ENCODE measurements at regions not wholly inside any gene's neighbourhood (a gene's known extent, or its start where the extent isn't known, plus 50 kb on each side); places are given as distances from the start of the nearest gene placed in this dataset.

DNA sequence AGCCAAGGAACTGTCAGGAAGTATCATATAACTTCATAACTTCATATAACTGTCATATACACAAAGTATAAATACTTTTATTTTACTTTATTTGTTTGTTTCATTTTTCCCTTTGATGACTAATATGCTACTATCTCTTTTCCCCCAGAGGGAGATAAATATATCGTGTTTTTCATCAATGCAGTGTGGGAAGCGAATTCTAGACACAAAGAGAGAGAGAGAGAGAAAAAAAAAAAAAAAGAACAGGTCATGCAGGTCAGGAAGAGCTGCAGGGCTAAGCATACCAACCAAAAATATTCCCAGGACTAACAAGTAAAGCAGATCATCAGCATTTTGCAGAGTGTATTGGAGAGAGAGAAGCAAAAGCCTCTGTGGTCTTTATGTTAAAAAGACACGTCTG lies 1849.2 kb downstream of the STIM2 start:
- TF ChIP-seq SUZ12 (IDR thresholded peaks at IDR 0.05; ENCODE audit: extremely low read depth, insufficient read depth, insufficient read length) (no peak), ZNF274 (IDR thresholded peaks at IDR 0.05; ENCODE audit: low read depth, low read length) (no peak), YY1 (IDR thresholded peaks at IDR 0.05; ENCODE audit: insufficient read depth, insufficient read length) (no peak)
- Histone ChIP-seq H3K9ac (ENCODE audit: insufficient read length, low read depth) (no peak overlapping the region), H3K4me1 (ENCODE audit: insufficient read depth, insufficient read length) (no peaks in the 10 kb centered on the region), H3K9me3 (ENCODE audit: insufficient read depth, low read length) (peaks cover 7% of the 10 kb centered on the region), H3K27me3 (ENCODE audit: insufficient read depth, insufficient read length) (no peaks in the 10 kb centered on the region), H3K36me3 (ENCODE audit: insufficient read depth, insufficient read length, low read length) (no peaks in the 10 kb centered on the region), H3K4me3 (ENCODE audit: insufficient read length, low read depth) (no peak overlapping the region)
- DNase-seq (ENCODE audit: low read depth, low spot score): no peak

DNA sequence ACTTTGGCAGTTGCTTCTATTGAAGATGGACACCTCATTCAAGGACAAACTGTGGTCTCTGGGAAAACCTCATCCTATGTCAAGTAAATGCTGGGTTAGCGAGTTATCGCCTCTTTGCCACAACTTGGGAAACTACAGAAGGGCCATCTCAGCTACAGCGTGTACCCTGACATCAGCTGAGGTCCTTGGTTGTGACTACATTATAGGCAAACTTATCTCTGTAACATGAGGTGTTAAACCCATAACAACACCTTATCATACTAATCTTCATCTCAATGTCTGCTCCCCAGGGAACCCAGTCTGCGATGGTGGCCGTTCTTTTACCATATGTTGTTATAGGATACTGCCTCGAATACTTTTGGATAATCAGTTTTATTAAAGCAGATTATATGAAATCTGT lies 1862.7 kb downstream of the STIM2 start:
- no peaks in the 10 kb centered on the region for H3K9me3 ChIP-seq (ENCODE audit: insufficient read depth, low read length)
- H3K27me3 ChIP-seq (ENCODE audit: insufficient read depth, insufficient read length): no peaks in the 10 kb centered on the region
- H3K4me1 ChIP-seq (ENCODE audit: insufficient read depth, insufficient read length): no peaks in the 10 kb centered on the region
- H3K4me3 ChIP-seq (ENCODE audit: insufficient read length, low read depth): no peak overlapping the region
- H3K9ac ChIP-seq (ENCODE audit: insufficient read length, low read depth): no peak overlapping the region
- no peak for TF ChIP-seq ZNF274 (IDR thresholded peaks at IDR 0.05; ENCODE audit: low read depth, low read length)
- TF ChIP-seq YY1 (IDR thresholded peaks at IDR 0.05; ENCODE audit: insufficient read depth, insufficient read length): no peak
- no peak for TF ChIP-seq SUZ12 (IDR thresholded peaks at IDR 0.05; ENCODE audit: extremely low read depth, insufficient read depth, insufficient read length)
- no peak for DNase-seq (ENCODE audit: low read depth, low spot score)
- H3K36me3 ChIP-seq (ENCODE audit: insufficient read depth, insufficient read length, low read length): no peaks in the 10 kb centered on the region

DNA sequence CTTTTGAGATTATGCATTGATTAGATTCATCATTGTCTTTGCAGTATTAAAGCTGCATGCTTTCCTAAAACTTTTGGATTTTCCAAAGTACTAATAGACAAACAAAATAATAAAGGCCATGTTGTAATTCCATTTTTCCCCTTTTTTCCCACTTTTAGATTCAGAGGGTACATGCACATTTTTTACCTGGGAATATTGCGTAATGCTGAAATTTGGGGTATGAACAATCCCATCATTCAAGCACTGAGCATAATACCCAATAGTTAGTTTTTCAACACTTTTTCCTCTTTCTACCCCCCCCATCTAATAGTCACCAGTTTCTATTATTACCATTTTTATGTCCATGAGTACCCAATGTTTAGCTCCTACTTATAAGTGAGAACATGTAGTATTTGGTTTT lies 1863.6 kb downstream of the STIM2 start:
- H3K9ac ChIP-seq (ENCODE audit: insufficient read length, low read depth): no peak overlapping the region
- TF ChIP-seq SUZ12 (IDR thresholded peaks at IDR 0.05; ENCODE audit: extremely low read depth, insufficient read depth, insufficient read length) (no peak), YY1 (IDR thresholded peaks at IDR 0.05; ENCODE audit: insufficient read depth, insufficient read length) (no peak), ZNF274 (IDR thresholded peaks at IDR 0.05; ENCODE audit: low read depth, low read length) (no peak)
- no peaks in the 10 kb centered on the region for H3K27me3 ChIP-seq (ENCODE audit: insufficient read depth, insufficient read length)
- H3K4me3 ChIP-seq (ENCODE audit: insufficient read length, low read depth): no peak overlapping the region
- H3K36me3 ChIP-seq (ENCODE audit: insufficient read depth, insufficient read length, low read length): no peaks in the 10 kb centered on the region
- H3K4me1 ChIP-seq (ENCODE audit: insufficient read depth, insufficient read length): no peaks in the 10 kb centered on the region
- no peak for DNase-seq (ENCODE audit: low read depth, low spot score)
- no peaks in the 10 kb centered on the region for H3K9me3 ChIP-seq (ENCODE audit: insufficient read depth, low read length)

DNA sequence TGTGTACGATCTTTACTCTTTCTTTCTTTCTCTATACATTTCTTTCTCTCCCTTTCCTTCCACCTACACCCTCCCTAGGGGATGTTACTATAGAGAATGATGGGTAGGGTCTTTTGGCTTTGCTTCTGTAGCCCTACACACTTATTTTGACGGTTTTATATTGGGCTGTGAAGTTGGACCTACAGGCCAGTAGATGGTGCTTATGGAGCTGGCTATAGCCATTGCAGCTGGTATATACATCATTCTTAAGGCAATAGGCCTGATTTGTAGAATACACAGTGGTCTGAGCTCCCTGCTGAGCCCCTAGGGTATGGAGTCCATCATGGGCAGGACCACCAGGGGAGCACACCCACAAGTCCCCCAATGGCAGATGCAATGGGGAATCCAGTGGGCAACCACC lies 1869.7 kb downstream of the STIM2 start:
- Histone ChIP-seq H3K9ac (ENCODE audit: insufficient read length, low read depth) (no peak overlapping the region), H3K4me3 (ENCODE audit: insufficient read length, low read depth) (no peak overlapping the region), H3K36me3 (ENCODE audit: insufficient read depth, insufficient read length, low read length) (no peaks in the 10 kb centered on the region), H3K27me3 (ENCODE audit: insufficient read depth, insufficient read length) (no peaks in the 10 kb centered on the region), H3K4me1 (ENCODE audit: insufficient read depth, insufficient read length) (no peaks in the 10 kb centered on the region), H3K9me3 (ENCODE audit: insufficient read depth, low read length) (no peaks in the 10 kb centered on the region)
- TF ChIP-seq YY1 (IDR thresholded peaks at IDR 0.05; ENCODE audit: insufficient read depth, insufficient read length) (no peak), ZNF274 (IDR thresholded peaks at IDR 0.05; ENCODE audit: low read depth, low read length) (no peak), SUZ12 (IDR thresholded peaks at IDR 0.05; ENCODE audit: extremely low read depth, insufficient read depth, insufficient read length) (no peak)
- DNase-seq (ENCODE audit: low read depth, low spot score): no peak

DNA sequence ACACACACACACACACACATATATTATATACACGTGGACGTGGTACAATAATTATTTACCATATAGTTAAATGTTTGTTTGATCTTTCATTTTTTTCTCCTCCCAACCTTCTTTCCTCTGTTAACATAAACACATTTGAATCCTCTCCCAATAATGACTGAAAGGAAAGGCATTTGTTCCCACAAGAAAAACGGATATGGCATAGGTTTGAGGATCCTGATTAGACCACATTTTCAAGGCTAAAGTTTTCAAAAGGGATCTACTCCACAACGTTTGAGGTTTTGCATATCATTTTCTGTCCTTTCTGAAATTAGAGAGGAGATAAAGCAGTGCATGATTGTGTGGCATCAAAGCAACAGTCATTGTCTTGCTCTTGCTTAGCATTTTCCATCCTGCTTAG lies 1883.4 kb downstream of the STIM2 start:
- no peak for DNase-seq (ENCODE audit: low read depth, low spot score)
- no peak overlapping the region for H3K4me3 ChIP-seq (ENCODE audit: insufficient read length, low read depth)
- TF ChIP-seq ZNF274 (IDR thresholded peaks at IDR 0.05; ENCODE audit: low read depth, low read length): no peak
- no peaks in the 10 kb centered on the region for H3K27me3 ChIP-seq (ENCODE audit: insufficient read depth, insufficient read length)
- H3K9ac ChIP-seq (ENCODE audit: insufficient read length, low read depth): no peak overlapping the region
- no peaks in the 10 kb centered on the region for H3K9me3 ChIP-seq (ENCODE audit: insufficient read depth, low read length)
- H3K36me3 ChIP-seq (ENCODE audit: insufficient read depth, insufficient read length, low read length): no peaks in the 10 kb centered on the region
- H3K4me1 ChIP-seq (ENCODE audit: insufficient read depth, insufficient read length): no peaks in the 10 kb centered on the region

DNA sequence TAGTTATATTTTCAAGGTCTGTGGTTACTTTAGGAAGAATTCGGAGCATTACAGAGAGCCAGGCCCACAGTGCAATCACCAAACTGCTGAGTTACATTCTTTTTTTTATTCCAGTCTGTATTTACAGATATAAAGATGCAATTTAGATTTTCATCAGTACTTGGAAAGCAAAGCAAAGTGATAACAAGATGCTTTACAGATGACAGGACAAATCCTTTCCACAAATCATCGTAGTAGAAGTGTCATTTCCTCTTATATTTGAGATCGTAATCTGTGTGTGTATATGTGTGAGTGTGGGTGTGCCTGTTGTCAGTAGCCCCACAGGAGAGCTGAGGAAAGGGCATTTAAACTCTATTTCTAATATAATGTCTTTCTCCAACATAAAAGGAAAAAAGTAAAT lies 1893.7 kb downstream of the STIM2 start:
- no peaks in the 10 kb centered on the region for H3K36me3 ChIP-seq (ENCODE audit: insufficient read depth, insufficient read length, low read length)
- H3K9ac ChIP-seq (ENCODE audit: insufficient read length, low read depth): no peak overlapping the region
- DNase-seq (ENCODE audit: low read depth, low spot score): no peak
- H3K27me3 ChIP-seq (ENCODE audit: insufficient read depth, insufficient read length): no peaks in the 10 kb centered on the region
- H3K4me1 ChIP-seq (ENCODE audit: insufficient read depth, insufficient read length): no peaks in the 10 kb centered on the region
- H3K4me3 ChIP-seq (ENCODE audit: insufficient read length, low read depth): no peak overlapping the region
- H3K9me3 ChIP-seq (ENCODE audit: insufficient read depth, low read length): no peaks in the 10 kb centered on the region
- no peak for TF ChIP-seq SUZ12 (IDR thresholded peaks at IDR 0.05; ENCODE audit: extremely low read depth, insufficient read depth, insufficient read length)
- TF ChIP-seq YY1 (IDR thresholded peaks at IDR 0.05; ENCODE audit: insufficient read depth, insufficient read length): no peak
- no peak for TF ChIP-seq ZNF274 (IDR thresholded peaks at IDR 0.05; ENCODE audit: low read depth, low read length)

DNA sequence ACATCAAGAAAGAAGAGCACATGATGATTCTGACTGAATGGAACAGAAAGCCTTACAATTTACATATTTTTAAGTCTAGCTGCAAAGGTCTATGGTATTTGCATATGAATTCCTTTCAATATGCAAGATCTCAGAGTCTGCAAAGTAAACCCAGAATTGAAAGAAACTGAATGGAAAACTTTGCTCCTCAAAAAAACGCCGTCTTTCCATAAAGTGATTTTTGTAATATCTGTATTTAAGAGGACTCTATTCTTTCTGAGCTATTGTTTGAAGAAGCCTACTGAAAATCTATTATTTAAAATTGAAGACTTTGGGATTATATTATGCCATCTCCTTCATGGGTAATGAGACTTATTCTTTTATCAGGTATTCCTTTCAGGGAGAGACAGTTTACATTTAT lies 1894.4 kb downstream of the STIM2 start:
- Histone ChIP-seq H3K27me3 (ENCODE audit: insufficient read depth, insufficient read length) (no peaks in the 10 kb centered on the region), H3K4me1 (ENCODE audit: insufficient read depth, insufficient read length) (no peaks in the 10 kb centered on the region), H3K9me3 (ENCODE audit: insufficient read depth, low read length) (no peaks in the 10 kb centered on the region), H3K4me3 (ENCODE audit: insufficient read length, low read depth) (no peak overlapping the region), H3K36me3 (ENCODE audit: insufficient read depth, insufficient read length, low read length) (no peaks in the 10 kb centered on the region), H3K9ac (ENCODE audit: insufficient read length, low read depth) (no peak overlapping the region)
- no peak for DNase-seq (ENCODE audit: low read depth, low spot score)
- TF ChIP-seq ZNF274 (IDR thresholded peaks at IDR 0.05; ENCODE audit: low read depth, low read length) (no peak), SUZ12 (IDR thresholded peaks at IDR 0.05; ENCODE audit: extremely low read depth, insufficient read depth, insufficient read length) (no peak), YY1 (IDR thresholded peaks at IDR 0.05; ENCODE audit: insufficient read depth, insufficient read length) (no peak)

DNA sequence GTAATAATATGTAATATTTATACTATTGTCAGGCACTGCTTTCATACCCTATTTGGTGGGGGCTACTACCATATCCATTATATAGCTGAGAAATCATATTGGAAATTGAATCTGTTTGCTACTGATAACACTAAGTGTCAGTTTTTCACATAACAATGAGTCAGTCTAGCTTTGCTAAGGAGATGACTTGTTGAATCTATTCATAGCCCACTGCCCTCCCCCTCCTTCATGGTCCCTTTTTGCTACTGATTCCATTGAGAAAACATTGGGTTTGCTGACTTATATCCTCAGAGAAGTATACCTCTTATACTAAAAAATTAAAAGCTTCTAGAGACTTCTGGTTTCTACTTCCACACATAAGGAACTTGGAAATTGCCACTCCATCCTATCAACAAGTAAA lies 1898.4 kb downstream of the STIM2 start:
- no peaks in the 10 kb centered on the region for H3K36me3 ChIP-seq (ENCODE audit: insufficient read depth, insufficient read length, low read length)
- H3K9ac ChIP-seq (ENCODE audit: insufficient read length, low read depth): no peak overlapping the region
- H3K4me1 ChIP-seq (ENCODE audit: insufficient read depth, insufficient read length): no peaks in the 10 kb centered on the region
- DNase-seq (ENCODE audit: low read depth, low spot score): no peak
- no peak overlapping the region for H3K4me3 ChIP-seq (ENCODE audit: insufficient read length, low read depth)
- no peak for TF ChIP-seq SUZ12 (IDR thresholded peaks at IDR 0.05; ENCODE audit: extremely low read depth, insufficient read depth, insufficient read length)
- TF ChIP-seq YY1 (IDR thresholded peaks at IDR 0.05; ENCODE audit: insufficient read depth, insufficient read length): no peak
- TF ChIP-seq ZNF274 (IDR thresholded peaks at IDR 0.05; ENCODE audit: low read depth, low read length): no peak
- no peaks in the 10 kb centered on the region for H3K9me3 ChIP-seq (ENCODE audit: insufficient read depth, low read length)
- H3K27me3 ChIP-seq (ENCODE audit: insufficient read depth, insufficient read length): no peaks in the 10 kb centered on the region

All from NT2/D1 (cell line).